NOMO-1 treated with dmso at 0.1 percent for 144 hours (cell line): ENCODE measurements at regions not wholly inside any gene's neighbourhood (a gene's known extent, or its start where the extent isn't known, plus 50 kb on each side); places are given as distances from the start of the nearest gene placed in this dataset.
"Not testable (repeated sequence)": the region's sequence is repeated elsewhere in the genome, so short reads cannot be mapped to it uniquely, and the experiment has no call there.

Experiments used
- DNase-seq: peaks from one replicate; lab custom pipeline; 2025; ENCODE audit not compliant: unreplicated experiment; lab: John Stamatoyannopoulos, UW

GRCh38 chr6:144429753-144430152 is 144.6 kb downstream of the UTRN start:
- no peak for DNase-seq

DNA sequence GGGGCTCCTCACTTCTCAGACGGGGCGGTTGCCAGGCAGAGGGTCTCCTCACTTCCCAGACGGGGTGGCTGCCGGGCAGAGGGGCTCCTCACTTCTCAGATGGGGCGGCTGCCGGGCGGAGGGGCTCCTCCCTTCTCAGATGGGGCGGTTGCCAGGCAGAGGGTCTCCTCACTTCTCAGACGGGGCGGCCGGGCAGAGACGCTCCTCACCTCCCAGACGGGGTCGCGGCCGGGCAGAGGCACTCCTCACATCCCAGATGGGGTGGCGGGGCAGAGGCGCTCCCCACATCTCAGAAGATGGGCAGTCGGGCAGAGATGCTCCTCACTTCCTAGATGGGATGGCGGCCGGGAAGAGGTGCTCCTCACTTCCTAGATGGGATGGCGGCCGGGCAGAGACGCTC is 148.3 kb downstream of the UTRN start:
- DNase-seq = not testable (repeated sequence)

DNA sequence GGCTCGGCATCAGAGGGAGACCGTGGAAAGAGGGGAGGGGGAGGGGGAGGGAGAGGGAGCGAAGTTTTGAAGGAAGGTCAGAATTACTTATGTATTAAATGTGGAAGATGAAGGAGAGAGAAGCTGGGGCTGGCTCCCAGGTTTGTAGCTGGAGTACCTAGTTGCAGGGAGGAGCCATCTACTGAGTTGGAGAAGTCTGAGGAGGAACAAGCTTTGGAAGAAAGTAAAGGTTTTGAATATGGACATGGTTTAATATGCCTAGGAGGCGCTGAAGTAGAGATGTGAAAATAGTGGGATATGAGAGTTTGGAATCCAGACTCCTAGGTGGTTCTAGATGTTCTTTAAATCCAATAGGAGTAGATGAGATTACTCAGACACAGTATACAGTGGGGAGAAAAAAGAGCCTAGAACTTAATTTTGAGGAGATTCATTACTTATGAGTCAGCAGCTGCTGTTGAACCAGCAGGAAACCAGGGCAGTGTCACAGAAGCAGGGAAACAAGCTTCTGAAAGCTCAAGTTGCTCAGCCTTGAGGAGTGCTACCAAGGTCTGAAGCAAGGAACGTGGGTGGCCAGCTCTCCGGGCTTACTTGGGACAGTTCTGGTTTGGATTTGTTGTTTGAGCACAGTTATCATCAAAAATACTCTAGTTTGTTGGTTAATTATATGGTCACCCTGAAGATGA is 149.3 kb downstream of the UTRN start:
- DNase-seq = no peak

DNA sequence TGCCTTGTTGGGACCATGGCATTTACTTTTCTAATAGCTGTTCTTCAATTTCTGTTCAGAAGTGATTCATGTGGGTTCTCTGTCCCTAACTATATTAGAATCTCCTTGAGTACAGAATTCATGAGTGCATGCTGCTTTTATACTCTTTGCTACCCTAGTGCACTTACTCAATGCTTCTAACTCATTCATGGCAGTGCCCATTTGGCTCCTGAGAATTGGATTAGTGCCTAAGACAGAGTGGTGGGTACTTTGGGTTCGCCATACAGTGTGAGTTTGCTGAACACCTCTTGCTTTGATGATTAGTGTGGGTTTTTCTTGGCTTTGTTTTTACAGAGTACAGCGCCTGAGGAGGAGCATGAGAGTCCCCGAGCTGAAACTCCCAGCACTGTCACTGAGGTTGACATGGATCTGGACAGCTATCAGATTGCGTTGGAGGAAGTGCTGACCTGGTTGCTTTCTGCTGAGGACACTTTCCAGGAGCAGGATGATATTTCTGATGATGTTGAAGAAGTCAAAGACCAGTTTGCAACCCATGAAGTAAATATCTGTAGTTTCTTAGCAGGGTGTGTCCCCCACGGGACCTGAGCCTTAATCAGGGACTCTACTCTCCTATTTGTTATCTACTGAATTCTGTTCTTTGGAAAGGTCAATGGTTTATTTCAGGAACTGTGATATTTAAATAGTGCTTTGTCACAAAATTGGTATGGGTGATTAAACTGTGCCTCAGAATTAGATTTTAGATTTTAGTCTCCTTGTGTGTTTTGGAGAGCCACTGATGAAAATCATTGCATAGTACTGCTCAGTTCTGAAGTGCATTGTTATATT is 150.7 kb downstream of the UTRN start:
- DNase-seq = no peak

DNA sequence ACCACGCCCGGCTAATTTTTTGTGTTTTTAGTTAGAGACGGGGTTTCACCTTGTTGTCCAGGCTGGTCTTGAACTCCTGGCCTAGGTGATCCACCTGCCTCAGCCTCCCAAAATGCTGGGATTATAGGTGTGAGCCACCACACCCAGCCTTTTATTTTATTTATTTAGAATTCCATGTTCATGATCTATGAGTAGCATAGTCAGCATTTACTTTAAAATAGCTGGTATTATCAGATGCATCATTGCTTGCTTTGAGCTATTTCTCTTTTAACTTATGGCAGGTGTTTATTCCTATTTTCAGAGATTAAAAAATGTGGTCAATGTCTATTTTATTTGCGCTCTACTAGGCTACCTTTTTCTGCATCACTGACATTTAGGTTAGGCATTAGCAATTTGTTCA is 152.0 kb downstream of the UTRN start:
- no peak for DNase-seq

- DNase-seq = no peak
These were observed 153.0 kb downstream of the UTRN start for GRCh38 chr6:144438103-144438502.

- DNase-seq = no peak
These were observed 153.9 kb downstream of the UTRN start for GRCh38 chr6:144439016-144439415.

GRCh38 chr6:144441801-144442200 is 156.7 kb downstream of the UTRN start:
- not testable (repeated sequence) for DNase-seq

GRCh38 chr6:144443157-144443556 is 158.0 kb downstream of the UTRN start:
- no peak for DNase-seq

DNA sequence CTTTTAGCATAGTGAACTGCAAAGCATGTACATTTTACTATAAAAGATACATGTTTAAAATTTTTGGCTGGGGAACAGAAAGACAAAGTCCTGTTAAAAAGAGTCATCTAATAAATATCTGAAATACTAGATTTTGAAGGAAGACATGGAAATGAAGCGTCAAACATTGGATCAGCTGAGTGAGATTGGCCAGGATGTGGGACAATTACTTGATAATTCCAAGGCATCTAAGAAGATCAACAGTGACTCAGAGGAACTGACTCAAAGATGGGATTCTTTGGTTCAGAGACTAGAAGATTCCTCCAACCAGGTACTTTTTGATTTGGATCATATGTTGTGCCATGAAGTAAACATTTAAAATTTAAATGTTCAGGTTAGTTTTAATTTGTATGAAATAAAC is 162.3 kb downstream of the UTRN start:
- no peak for DNase-seq

DNA sequence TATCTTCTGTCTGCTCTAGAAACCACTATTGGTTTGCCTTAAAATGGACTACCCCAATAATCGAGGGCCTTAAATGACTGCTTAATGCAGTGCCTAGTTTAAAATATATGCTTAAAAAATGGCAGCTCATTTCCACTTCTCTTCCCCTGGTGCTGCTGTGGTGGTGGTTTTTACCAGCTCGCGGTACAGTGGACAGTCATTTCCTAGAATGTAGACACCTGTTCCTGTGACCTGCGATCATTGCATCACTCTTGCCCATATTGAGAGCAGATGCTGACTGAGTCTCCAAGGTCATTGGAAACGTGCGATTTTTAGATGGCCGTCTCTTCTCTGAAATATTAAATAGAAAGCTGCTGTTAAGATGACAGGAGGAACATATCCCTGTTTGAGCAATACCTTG is 164.1 kb downstream of the UTRN start:
- DNase-seq = no peak

DNA sequence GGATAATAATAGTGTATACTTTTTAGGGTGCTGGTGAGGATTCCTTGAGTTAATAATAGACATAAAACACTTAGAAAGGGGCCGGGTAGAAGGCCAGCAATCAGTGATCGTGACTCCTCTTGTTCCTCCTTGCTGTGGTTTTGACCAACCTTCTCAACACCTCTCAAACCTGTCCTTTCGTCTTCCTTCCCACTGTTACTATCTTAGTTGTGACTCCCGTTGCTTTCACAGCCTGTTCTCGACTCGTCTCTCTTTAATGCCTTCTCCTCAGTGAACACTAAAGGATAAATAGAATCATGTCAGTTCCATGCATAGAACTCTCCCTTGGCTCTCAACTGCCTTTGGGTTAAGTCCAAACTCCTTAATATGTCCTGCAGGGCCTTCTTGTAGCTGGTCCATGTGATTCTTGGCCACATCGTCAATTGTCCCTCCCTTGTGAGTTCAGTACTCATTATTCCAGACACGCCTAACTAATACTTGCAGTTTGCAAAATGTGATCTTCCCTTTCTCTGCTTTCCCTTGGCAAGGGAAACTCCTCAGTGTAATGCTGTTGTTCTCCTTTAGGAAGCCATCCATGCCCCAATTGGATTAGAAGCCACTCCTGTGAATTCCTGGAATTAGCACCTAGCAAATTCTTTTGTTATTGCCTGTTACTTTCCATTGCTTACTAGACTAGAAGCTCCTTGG is 164.9 kb downstream of the UTRN start:
- no peak for DNase-seq

DNA sequence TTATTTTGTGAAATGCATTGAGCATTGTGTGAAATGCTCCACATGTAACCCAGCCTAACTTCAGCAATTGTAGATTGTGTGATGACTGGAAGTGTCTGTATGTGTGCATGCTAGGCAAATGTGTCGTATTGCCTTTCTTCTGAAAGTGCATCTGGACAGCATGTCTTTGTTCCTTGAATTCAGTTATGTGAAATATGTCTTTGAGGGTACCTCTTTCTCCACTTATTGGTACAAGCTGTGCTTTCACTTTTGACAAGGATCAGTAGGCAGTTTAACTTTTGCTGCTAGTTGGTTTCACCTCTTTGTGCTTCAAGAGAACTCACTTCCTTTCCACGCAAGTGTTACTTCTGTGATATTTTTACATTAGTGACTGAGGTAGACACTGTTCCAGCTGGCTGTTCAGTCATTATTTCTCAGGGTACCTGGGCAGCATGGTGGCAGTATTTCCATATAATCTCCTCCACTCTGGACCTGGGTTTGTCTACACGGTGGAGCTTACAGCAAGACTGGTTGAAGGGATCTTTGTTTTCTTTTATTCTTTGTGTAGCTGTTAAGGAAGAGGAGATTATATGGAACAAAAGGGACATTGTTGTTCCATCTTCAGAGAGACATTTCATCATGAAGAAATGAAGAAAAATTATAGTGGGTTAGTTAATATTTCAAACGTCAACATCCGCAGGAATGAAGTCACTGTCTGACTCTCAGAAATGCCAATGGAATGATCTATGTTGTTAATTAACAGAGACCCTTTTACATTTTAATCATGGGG is 175.4 kb downstream of the UTRN start:
- no peak for DNase-seq

- no peak for DNase-seq
These were observed 176.9 kb downstream of the UTRN start for GRCh38 chr6:144462058-144462457.

DNA sequence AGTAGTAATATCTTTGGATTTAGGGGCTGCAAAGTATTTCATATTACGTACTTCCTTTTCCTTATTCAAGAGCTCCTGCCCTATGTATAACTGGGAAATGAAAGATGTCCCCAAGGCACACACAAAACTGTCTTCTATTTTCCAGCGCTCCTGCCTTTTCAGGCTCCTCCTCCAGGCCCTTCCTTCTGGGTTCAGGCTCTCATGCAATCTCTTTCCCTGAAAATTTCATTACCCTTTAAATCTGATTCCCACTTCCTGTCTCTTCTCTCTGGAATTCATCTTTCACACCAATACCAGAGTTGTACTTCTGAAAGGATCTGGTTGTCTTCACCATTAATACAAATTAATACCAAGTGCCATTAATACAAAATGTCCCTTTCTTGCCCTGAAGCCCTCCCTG is 181.6 kb downstream of the UTRN start:
- no peak for DNase-seq

- no peak for DNase-seq
These were observed 182.1 kb downstream of the UTRN start for GRCh38 chr6:144467172-144467762.

DNA sequence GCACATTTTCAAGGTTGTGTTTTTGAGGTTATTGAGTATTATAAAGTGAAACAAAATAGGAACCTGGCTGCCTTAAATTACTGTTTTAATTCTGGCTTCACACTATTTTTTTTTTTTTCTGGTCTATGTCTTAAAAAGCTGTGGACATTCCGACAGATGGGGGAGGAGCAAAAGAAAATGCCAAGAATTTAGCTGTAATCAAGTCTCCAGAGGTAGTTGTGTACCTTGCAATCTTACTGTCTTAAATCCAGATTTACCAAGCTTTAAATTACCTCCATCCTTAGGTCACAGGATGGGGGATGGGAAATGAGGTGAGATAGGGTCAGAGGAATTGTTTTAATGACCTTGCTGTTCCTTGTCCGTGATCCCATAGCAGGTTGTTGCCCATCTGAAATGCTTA is 182.8 kb downstream of the UTRN start:
- DNase-seq = no peak

GRCh38 chr6:144468709-144469108 is 183.6 kb downstream of the UTRN start:
- DNase-seq = no peak

- DNase-seq = no peak
These were observed 184.0 kb downstream of the UTRN start for GRCh38 chr6:144469144-144469575.

DNA sequence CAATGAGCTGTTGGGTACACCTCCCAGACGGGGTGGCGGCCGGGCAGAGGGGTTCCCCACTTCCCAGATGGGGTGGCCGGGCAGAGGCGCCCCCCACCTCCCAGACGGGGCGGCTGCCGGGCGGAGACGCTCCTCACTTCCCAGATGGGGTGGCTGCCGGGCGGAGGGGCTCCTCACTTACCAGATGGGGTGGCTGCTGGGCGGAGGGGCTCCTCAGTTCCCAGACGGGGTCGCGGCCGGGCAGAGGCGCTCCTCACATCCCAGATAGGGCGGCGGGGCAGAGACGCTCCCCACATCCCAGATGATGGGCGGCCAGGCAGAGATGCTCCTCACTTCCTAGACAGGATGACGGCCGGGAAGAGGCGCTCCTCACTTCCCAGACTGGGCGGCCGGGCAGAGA is 185.1 kb downstream of the UTRN start:
- DNase-seq = not testable (repeated sequence)

- DNase-seq = no peak
These were observed 186.9 kb downstream of the UTRN start for GRCh38 chr6:144471986-144472385.
